H1 (cell line): ENCODE measurements at regions not wholly inside any gene's neighbourhood (a gene's known extent, or its start where the extent isn't known, plus 50 kb on each side); places are given as distances from the start of the nearest gene placed in this dataset.

Source experiments
- EP300 ChIP-seq, 2 experiments: IDR thresholded peaks; 1 replicate in 1 of 2; 2 replicates in 1 of 2; pipeline ENCODE4 v1.6.1; 2011 to 2012; ENCODE audit warnings: low read depth in 2 of 2, low read length in 2 of 2, mild to moderate bottlenecking in 2 of 2, borderline replicate concordance in 1 of 2, inconsistent platforms in 1 of 2, moderate library complexity in 1 of 2
- EZH2 ChIP-seq: fragments of 200-600 bp; sonication (generic); IDR thresholded peaks from 2 replicates; pipeline ENCODE4 v1.7.1; 2012; ENCODE audit warnings: low read depth, mild to moderate bottlenecking, moderate library complexity, low read length, inconsistent platforms; ENCODE audit not compliant: severe bottlenecking
- JUN ChIP-seq: IDR thresholded peaks from 2 replicates; pipeline ENCODE4 v1.6.1; 2011; ENCODE audit warnings: low read depth, mild to moderate bottlenecking, improper control_type of control experiment, low read length
- PHF8 ChIP-seq: fragments of 200-600 bp; sonication (generic); conservative IDR thresholded peaks from 2 replicates; pipeline ENCODE4 v1.7.1; 2012; ENCODE audit warnings: low read depth, mild to moderate bottlenecking, inconsistent platforms, low read length, moderate library complexity
- POLR2A ChIP-seq, 2 experiments: IDR thresholded peaks; 1 replicate in 1 of 2; 2 replicates in 1 of 2; pipeline ENCODE4 v1.6.1; 2011; ENCODE audit warnings: low read depth in 2 of 2, low read length in 2 of 2, mild to moderate bottlenecking in 2 of 2; ENCODE audit errors: control extremely low read depth in 1 of 2
- SP2 ChIP-seq: IDR thresholded peaks from 2 replicates; pipeline ENCODE4 v1.6.1; 2012; ENCODE audit warnings: mild to moderate bottlenecking, low read length, inconsistent platforms
- SP4 ChIP-seq: IDR thresholded peaks from 2 replicates; pipeline ENCODE4 v1.6.1; 2012; ENCODE audit warnings: low read length, inconsistent platforms
- TF ChIP-seq, protein P1 (sequence below), 3 experiments: IDR thresholded peaks; 1 replicate in 2 of 3; 2 replicates in 1 of 3; pipeline versions ENCODE4 v1.5.1 to v1.6.1; 2011; ENCODE audit warnings: low read length in 3 of 3, mild to moderate bottlenecking in 3 of 3, inconsistent platforms in 2 of 3, low read depth in 1 of 3, moderate library complexity in 1 of 3; ENCODE audit not compliant: insufficient read depth in 1 of 3; ENCODE audit errors: control extremely low read depth in 1 of 3

GRCh38 chr1:188128761-188129160 lies 1300.0 kb downstream of the PLA2G4A start:
- TF ChIP-seq JUN, result no peak
- no peak for TF ChIP-seq EZH2
- no peak for TF ChIP-seq SP4
- TF ChIP-seq, protein P1, sequence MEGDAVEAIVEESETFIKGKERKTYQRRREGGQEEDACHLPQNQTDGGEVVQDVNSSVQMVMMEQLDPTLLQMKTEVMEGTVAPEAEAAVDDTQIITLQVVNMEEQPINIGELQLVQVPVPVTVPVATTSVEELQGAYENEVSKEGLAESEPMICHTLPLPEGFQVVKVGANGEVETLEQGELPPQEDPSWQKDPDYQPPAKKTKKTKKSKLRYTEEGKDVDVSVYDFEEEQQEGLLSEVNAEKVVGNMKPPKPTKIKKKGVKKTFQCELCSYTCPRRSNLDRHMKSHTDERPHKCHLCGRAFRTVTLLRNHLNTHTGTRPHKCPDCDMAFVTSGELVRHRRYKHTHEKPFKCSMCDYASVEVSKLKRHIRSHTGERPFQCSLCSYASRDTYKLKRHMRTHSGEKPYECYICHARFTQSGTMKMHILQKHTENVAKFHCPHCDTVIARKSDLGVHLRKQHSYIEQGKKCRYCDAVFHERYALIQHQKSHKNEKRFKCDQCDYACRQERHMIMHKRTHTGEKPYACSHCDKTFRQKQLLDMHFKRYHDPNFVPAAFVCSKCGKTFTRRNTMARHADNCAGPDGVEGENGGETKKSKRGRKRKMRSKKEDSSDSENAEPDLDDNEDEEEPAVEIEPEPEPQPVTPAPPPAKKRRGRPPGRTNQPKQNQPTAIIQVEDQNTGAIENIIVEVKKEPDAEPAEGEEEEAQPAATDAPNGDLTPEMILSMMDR (IDR thresholded peaks at IDR 0.05; ENCODE audit: control extremely low read depth in 1 of 3, insufficient read depth in 1 of 3, low read depth in 1 of 3, low read length in 3 of 3), result peak in 1 of 3 experiments; percentile 7; a peak in 1 of 4 replicates
- no peak for TF ChIP-seq POLR2A (IDR thresholded peaks at IDR 0.05; ENCODE audit: control extremely low read depth in 1 of 2, low read depth in 2 of 2, low read length in 2 of 2)
- no peak for TF ChIP-seq SP2
- TF ChIP-seq EP300 (IDR thresholded peaks at IDR 0.05; ENCODE audit: borderline replicate concordance in 1 of 2, low read depth in 2 of 2, low read length in 2 of 2), result no peak
- TF ChIP-seq PHF8, result no peak
